Endothelial cell (in vitro differentiated cells): ENCODE measurements at regions not wholly inside any gene's neighbourhood (a gene's known extent, or its start where the extent isn't known, plus 50 kb on each side); places are given as distances from the start of the nearest gene placed in this dataset.

ENCODE experiments used
- DNase-seq: peaks from one replicate; pipeline ENCODE4 v3.0.0; 2021; ENCODE audit warnings: low spot score
- H3K27ac Mint-ChIP-seq: one replicate; pipeline ENCODE4 v1.8.0; 2021; ENCODE audit warnings: mixed read lengths, inconsistent platforms; ENCODE audit not compliant: unreplicated experiment
- H3K27me3 Mint-ChIP-seq: one replicate; pipeline ENCODE4 v1.8.0; 2021; ENCODE audit warnings: mild to moderate bottlenecking, moderate library complexity, mixed read lengths, inconsistent platforms; ENCODE audit not compliant: unreplicated experiment
- H3K36me3 Mint-ChIP-seq: one replicate; pipeline ENCODE4 v1.8.0; 2021; ENCODE audit warnings: mild to moderate bottlenecking, low read depth, mixed read lengths, inconsistent platforms; ENCODE audit not compliant: unreplicated experiment
- H3K4me1 Mint-ChIP-seq: one replicate; pipeline ENCODE4 v1.8.0; 2021; ENCODE audit warnings: mild to moderate bottlenecking, mixed read lengths, inconsistent platforms; ENCODE audit not compliant: unreplicated experiment
- H3K4me3 Mint-ChIP-seq: one replicate; pipeline ENCODE4 v1.8.0; 2021; ENCODE audit warnings: mild to moderate bottlenecking, mixed read lengths, inconsistent platforms; ENCODE audit not compliant: unreplicated experiment
- H3K9me3 Mint-ChIP-seq: one replicate; pipeline ENCODE4 v1.8.0; 2021; ENCODE audit warnings: mixed read lengths, inconsistent platforms; ENCODE audit not compliant: unreplicated experiment
- CTCF ChIP-seq: fragments of 200-600 bp; sonication (generic); IDR thresholded peaks from one replicate; pipeline ENCODE4 v1.5.0; 2021; ENCODE audit warnings: antibody characterized with exemption; ENCODE audit not compliant: unreplicated experiment

GRCh38 chr2:224141304-224141703 lies 102.2 kb upstream of the SERPINE2 start:
- Mint-ChIP-seq H3K9me3 (no peaks in the 10 kb centered on the region), H3K4me3 (no peak overlapping the region), H3K27me3 (peaks cover 2% of the 10 kb centered on the region), H3K27ac (no peak overlapping the region), H3K4me1 (peaks cover 10% of the 10 kb centered on the region), H3K36me3 (peaks cover 4% of the 10 kb centered on the region)
- DNase-seq: no peak
- TF ChIP-seq CTCF: no peak

GRCh38 chr2:224137208-224137607 lies 98.1 kb upstream of the SERPINE2 start:
- Mint-ChIP-seq H3K27ac (no peak overlapping the region), H3K4me1 (peaks cover 3% of the 10 kb centered on the region), H3K36me3 (peaks cover 4% of the 10 kb centered on the region), H3K27me3 (peaks cover 2% of the 10 kb centered on the region), H3K4me3 (no peak overlapping the region), H3K9me3 (no peaks in the 10 kb centered on the region)
- no peak for DNase-seq
- no peak for TF ChIP-seq CTCF

GRCh38 chr2:224136396-224136795 lies 97.3 kb upstream of the SERPINE2 start:
- Mint-ChIP-seq H3K27me3 (peaks cover 2% of the 10 kb centered on the region), H3K27ac (no peak overlapping the region), H3K4me3 (no peak overlapping the region), H3K36me3 (peaks cover 4% of the 10 kb centered on the region), H3K9me3 (no peaks in the 10 kb centered on the region), H3K4me1 (peaks cover 3% of the 10 kb centered on the region)
- no peak for TF ChIP-seq CTCF
- DNase-seq: no peak

- no peak overlapping the region for H3K4me3 Mint-ChIP-seq
- DNase-seq: no peak
- H3K9me3 Mint-ChIP-seq: no peaks in the 10 kb centered on the region
- peaks cover 4% of the 10 kb centered on the region for H3K36me3 Mint-ChIP-seq
- H3K4me1 Mint-ChIP-seq: peaks cover 3% of the 10 kb centered on the region
- no peak overlapping the region for H3K27ac Mint-ChIP-seq
- no peak for TF ChIP-seq CTCF
- H3K27me3 Mint-ChIP-seq: peaks cover 2% of the 10 kb centered on the region
These were observed 96.8 kb upstream of the SERPINE2 start for GRCh38 chr2:224135881-224136280.

GRCh38 chr2:224134003-224134734 lies 95.1 kb upstream of the SERPINE2 start:
- no peak overlapping the region for H3K4me3 Mint-ChIP-seq
- H3K27me3 Mint-ChIP-seq: peaks cover 2% of the 10 kb centered on the region
- DNase-seq: no peak
- no peak for TF ChIP-seq CTCF
- H3K36me3 Mint-ChIP-seq: peaks cover 4% of the 10 kb centered on the region
- no peak overlapping the region for H3K27ac Mint-ChIP-seq
- H3K9me3 Mint-ChIP-seq: no peaks in the 10 kb centered on the region
- H3K4me1 Mint-ChIP-seq: peaks cover 3% of the 10 kb centered on the region
